Liver (tissue), 3 donors: ENCODE measurements at regions not wholly inside any gene's neighbourhood (a gene's known extent, or its start where the extent isn't known, plus 50 kb on each side); places are given as distances from the start of the nearest gene placed in this dataset.

Source experiments
- EGR1 ChIP-seq, 2 donors: IDR thresholded peaks; 2 replicates each; pipeline ENCODE4 v1.6.1; 2016 to 2018; ENCODE audit warnings: antibody characterized with exemption in 2 of 2, low read depth in 2 of 2
- FOXA1 ChIP-seq: IDR thresholded peaks from 2 replicates; pipeline ENCODE4 v1.6.1; 2016; ENCODE audit warnings: antibody characterized with exemption
- FOXA2 ChIP-seq: IDR thresholded peaks from 2 replicates; pipeline ENCODE4 v1.6.1; 2016; ENCODE audit warnings: antibody characterized with exemption
- GABPA ChIP-seq, 2 donors: IDR thresholded peaks in 1 of 2; conservative IDR thresholded peaks in 1 of 2; 2 replicates each; pipeline ENCODE4 v1.6.1; 2016; ENCODE audit warnings: antibody characterized with exemption in 2 of 2, mild to moderate bottlenecking in 1 of 2, moderate library complexity in 1 of 2
- JUND ChIP-seq, 2 donors: IDR thresholded peaks; 2 replicates each; pipeline ENCODE4 v1.6.1; 2016; ENCODE audit warnings: antibody characterized with exemption in 2 of 2
- MAX ChIP-seq: IDR thresholded peaks from 2 replicates; pipeline ENCODE4 v1.6.1; 2016; ENCODE audit warnings: antibody characterized with exemption
- RAD21 ChIP-seq, 2 donors: IDR thresholded peaks; 2 replicates each; pipeline ENCODE4 v1.6.1; 2016; ENCODE audit warnings: antibody characterized with exemption in 2 of 2, mild to moderate bottlenecking in 2 of 2
- SP1 ChIP-seq: IDR thresholded peaks from 2 replicates; pipeline ENCODE4 v1.6.1; 2018; ENCODE audit warnings: antibody characterized with exemption, mild to moderate bottlenecking
- TAF1 ChIP-seq: conservative IDR thresholded peaks from 2 replicates; pipeline ENCODE4 v1.6.1; 2016; ENCODE audit warnings: antibody characterized with exemption, mild to moderate bottlenecking
- YY1 ChIP-seq: IDR thresholded peaks from 2 replicates; pipeline ENCODE4 v1.6.1; 2016; ENCODE audit warnings: antibody characterized with exemption, mild to moderate bottlenecking
- ZBTB33 ChIP-seq: IDR thresholded peaks from 2 replicates; pipeline ENCODE4 v1.6.1; 2016; ENCODE audit warnings: antibody characterized with exemption
- TF ChIP-seq, protein P1 (sequence below): fragments of 150-350 bp; IDR thresholded peaks from 2 replicates; pipeline ENCODE4 v1.5.1; 2017; ENCODE audit warnings: improper control_type of control experiment, low read depth, low read length; ENCODE audit not compliant: missing input control
- TF ChIP-seq, protein P2 (sequence below): IDR thresholded peaks from 2 replicates; pipeline ENCODE4 v1.6.1; 2016; ENCODE audit warnings: antibody characterized with exemption
- TF ChIP-seq, protein P3 (sequence below): IDR thresholded peaks from 2 replicates; pipeline ENCODE4 v1.6.1; 2016; ENCODE audit warnings: antibody characterized with exemption, mild to moderate bottlenecking
- donor health status: healthy.
- donor health status: healthy.

- TF ChIP-seq RAD21 (IDR thresholded peaks at IDR 0.05): no peak
- TF ChIP-seq, protein P1, sequence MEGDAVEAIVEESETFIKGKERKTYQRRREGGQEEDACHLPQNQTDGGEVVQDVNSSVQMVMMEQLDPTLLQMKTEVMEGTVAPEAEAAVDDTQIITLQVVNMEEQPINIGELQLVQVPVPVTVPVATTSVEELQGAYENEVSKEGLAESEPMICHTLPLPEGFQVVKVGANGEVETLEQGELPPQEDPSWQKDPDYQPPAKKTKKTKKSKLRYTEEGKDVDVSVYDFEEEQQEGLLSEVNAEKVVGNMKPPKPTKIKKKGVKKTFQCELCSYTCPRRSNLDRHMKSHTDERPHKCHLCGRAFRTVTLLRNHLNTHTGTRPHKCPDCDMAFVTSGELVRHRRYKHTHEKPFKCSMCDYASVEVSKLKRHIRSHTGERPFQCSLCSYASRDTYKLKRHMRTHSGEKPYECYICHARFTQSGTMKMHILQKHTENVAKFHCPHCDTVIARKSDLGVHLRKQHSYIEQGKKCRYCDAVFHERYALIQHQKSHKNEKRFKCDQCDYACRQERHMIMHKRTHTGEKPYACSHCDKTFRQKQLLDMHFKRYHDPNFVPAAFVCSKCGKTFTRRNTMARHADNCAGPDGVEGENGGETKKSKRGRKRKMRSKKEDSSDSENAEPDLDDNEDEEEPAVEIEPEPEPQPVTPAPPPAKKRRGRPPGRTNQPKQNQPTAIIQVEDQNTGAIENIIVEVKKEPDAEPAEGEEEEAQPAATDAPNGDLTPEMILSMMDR: no peak
- TF ChIP-seq, protein P2, sequence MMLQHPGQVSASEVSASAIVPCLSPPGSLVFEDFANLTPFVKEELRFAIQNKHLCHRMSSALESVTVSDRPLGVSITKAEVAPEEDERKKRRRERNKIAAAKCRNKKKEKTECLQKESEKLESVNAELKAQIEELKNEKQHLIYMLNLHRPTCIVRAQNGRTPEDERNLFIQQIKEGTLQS: no peak
- no peak for TF ChIP-seq GABPA (IDR thresholded peaks at IDR 0.05 in 1 of 2, conservative IDR thresholded peaks at IDR 0.05 in 1 of 2)
- no peak for TF ChIP-seq FOXA1
- no peak for TF ChIP-seq EGR1 (IDR thresholded peaks at IDR 0.05; ENCODE audit: low read depth in 2 of 2)
- no peak for TF ChIP-seq ZBTB33
- no peak for TF ChIP-seq SP1
- TF ChIP-seq, protein P3, sequence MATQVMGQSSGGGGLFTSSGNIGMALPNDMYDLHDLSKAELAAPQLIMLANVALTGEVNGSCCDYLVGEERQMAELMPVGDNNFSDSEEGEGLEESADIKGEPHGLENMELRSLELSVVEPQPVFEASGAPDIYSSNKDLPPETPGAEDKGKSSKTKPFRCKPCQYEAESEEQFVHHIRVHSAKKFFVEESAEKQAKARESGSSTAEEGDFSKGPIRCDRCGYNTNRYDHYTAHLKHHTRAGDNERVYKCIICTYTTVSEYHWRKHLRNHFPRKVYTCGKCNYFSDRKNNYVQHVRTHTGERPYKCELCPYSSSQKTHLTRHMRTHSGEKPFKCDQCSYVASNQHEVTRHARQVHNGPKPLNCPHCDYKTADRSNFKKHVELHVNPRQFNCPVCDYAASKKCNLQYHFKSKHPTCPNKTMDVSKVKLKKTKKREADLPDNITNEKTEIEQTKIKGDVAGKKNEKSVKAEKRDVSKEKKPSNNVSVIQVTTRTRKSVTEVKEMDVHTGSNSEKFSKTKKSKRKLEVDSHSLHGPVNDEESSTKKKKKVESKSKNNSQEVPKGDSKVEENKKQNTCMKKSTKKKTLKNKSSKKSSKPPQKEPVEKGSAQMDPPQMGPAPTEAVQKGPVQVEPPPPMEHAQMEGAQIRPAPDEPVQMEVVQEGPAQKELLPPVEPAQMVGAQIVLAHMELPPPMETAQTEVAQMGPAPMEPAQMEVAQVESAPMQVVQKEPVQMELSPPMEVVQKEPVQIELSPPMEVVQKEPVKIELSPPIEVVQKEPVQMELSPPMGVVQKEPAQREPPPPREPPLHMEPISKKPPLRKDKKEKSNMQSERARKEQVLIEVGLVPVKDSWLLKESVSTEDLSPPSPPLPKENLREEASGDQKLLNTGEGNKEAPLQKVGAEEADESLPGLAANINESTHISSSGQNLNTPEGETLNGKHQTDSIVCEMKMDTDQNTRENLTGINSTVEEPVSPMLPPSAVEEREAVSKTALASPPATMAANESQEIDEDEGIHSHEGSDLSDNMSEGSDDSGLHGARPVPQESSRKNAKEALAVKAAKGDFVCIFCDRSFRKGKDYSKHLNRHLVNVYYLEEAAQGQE: no peak
- TF ChIP-seq JUND (IDR thresholded peaks at IDR 0.05): no peak
- no peak for TF ChIP-seq YY1
- no peak for TF ChIP-seq MAX
- TF ChIP-seq FOXA2: no peak
- TF ChIP-seq TAF1: no peak
Observed at GRCh38 chr5:72618708-72619107, 111.5 kb upstream of the ZNF366 start.
